ENCODE measurements at regions not wholly inside any gene's neighbourhood (a gene's known extent, or its start where the extent isn't known, plus 50 kb on each side); places are given as distances from the start of the nearest gene placed in this dataset.

GRCh38 chr2:108128249-108128648 lies 111.5 kb upstream of the SULT1C3 start:
- TF ChIP-seq CTCF (IDR thresholded peaks at IDR 0.05; ENCODE audit: control extremely low read depth, extremely low read depth, low read depth, missing control alignments) = no peak
- POLR2A ChIA-PET = no interaction called here
- CTCF ChIA-PET = interaction anchor here (2.0 kb wide), 1 partner anchor 22 kb away, joined by 4 read pairs; no protein-coding TSS in a partner anchor
- no peak for DNase-seq (ENCODE audit: extremely low spot score)

GRCh38 chr2:108129636-108130035 lies 110.1 kb upstream of the SULT1C3 start:
- no peak for TF ChIP-seq CTCF (IDR thresholded peaks at IDR 0.05; ENCODE audit: control extremely low read depth, extremely low read depth, low read depth, missing control alignments)
- no peak for DNase-seq (ENCODE audit: extremely low spot score)
- CTCF ChIA-PET = interaction anchor here (0.7 kb wide), 1 partner anchor 40 kb away, joined by 3 read pairs; no protein-coding TSS in a partner anchor

GRCh38 chr2:108133457-108133856 lies 106.3 kb upstream of the SULT1C3 start:
- no peak for TF ChIP-seq CTCF (IDR thresholded peaks at IDR 0.05; ENCODE audit: control extremely low read depth, extremely low read depth, low read depth, missing control alignments)
- ChIA-PET POLR2A (no interaction called here), CTCF (no interaction called here)
- DNase-seq (ENCODE audit: extremely low spot score) = no peak

More at GRCh38 chr2:108129636-108130035, 110.1 kb upstream of the SULT1C3 start:
- POLR2A ChIA-PET = no interaction called here

- POLR2A ChIA-PET = no interaction called here
- DNase-seq (ENCODE audit: extremely low spot score) = no peak
- TF ChIP-seq CTCF (IDR thresholded peaks at IDR 0.05; ENCODE audit: control extremely low read depth, extremely low read depth, low read depth, missing control alignments) = no peak
- CTCF ChIA-PET = interaction anchor here (1.3 kb wide), 1 partner anchor 9 kb away, joined by 3 read pairs; no protein-coding TSS in a partner anchor
These were observed 100.2 kb upstream of the SULT1C3 start for GRCh38 chr2:108139521-108139920.

GRCh38 chr2:108145557-108146326 lies 94.0 kb upstream of the SULT1C3 start:
- ChIA-PET POLR2A (no interaction called here), CTCF (interaction anchor here (1.1 to 1.4 kb wide), 2 partner anchors 10 to 41 kb away, joined by 3 to 5 read pairs; no protein-coding TSS in a partner anchor)

GRCh38 chr2:108148555-108148954 lies 91.2 kb upstream of the SULT1C3 start:
- DNase-seq (ENCODE audit: extremely low spot score) = no peak
- ChIA-PET CTCF (interaction anchor here (1.0 kb wide), 1 partner anchor 10 kb away, joined by 3 read pairs; no protein-coding TSS in a partner anchor), POLR2A (no interaction called here)
- no peak for TF ChIP-seq CTCF (IDR thresholded peaks at IDR 0.05; ENCODE audit: control extremely low read depth, extremely low read depth, low read depth, missing control alignments)

More at GRCh38 chr2:108145557-108146326, 94.0 kb upstream of the SULT1C3 start:
- TF ChIP-seq CTCF (IDR thresholded peaks at IDR 0.05; ENCODE audit: control extremely low read depth, extremely low read depth, low read depth, missing control alignments) = no peak
- no peak for DNase-seq (ENCODE audit: extremely low spot score)
